GM18511 (cell line): ENCODE measurements at regions not wholly inside any gene's neighbourhood (a gene's known extent, or its start where the extent isn't known, plus 50 kb on each side); places are given as distances from the start of the nearest gene placed in this dataset.

Experiments
- ATAC-seq: cut with Tn5 transposase; IDR thresholded peaks from one replicate; pipeline ENCODE4 v1.9.1; 2021; ENCODE audit warnings: mild to moderate bottlenecking, moderate library complexity; ENCODE audit not compliant: unreplicated experiment

DNA sequence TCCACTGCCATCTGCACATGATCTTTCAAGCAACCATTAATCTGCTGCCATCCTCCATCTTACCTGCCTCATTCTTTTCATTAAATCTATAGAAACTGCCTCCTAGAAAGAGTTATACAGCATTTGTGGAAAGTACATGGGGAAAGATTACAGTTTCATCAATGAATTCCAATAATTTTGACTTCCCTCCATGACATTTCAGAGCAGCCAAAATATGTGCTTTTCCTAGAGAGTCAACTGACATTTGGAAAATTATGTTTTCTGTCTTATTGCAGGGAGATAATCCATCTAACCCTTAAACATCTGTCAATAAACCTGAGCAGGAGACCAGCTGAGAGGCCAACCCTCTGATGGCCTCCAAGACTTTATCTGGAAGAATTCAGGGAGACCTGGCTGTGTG, 147.0 kb upstream of the CDH5 start:
- ATAC-seq: no peak

- ATAC-seq: no peak
Measured at GRCh38 chr16:66212428-66212827, 154.1 kb upstream of the CDH5 start.

- ATAC-seq: no peak
Measured at GRCh38 chr16:66211651-66212050, 154.8 kb upstream of the CDH5 start.

- no peak for ATAC-seq
Measured at GRCh38 chr16:66207883-66208265, 158.6 kb upstream of the CDH5 start.

GRCh38 chr16:66207139-66207882, 159.2 kb upstream of the CDH5 start:
- no peak for ATAC-seq

DNA sequence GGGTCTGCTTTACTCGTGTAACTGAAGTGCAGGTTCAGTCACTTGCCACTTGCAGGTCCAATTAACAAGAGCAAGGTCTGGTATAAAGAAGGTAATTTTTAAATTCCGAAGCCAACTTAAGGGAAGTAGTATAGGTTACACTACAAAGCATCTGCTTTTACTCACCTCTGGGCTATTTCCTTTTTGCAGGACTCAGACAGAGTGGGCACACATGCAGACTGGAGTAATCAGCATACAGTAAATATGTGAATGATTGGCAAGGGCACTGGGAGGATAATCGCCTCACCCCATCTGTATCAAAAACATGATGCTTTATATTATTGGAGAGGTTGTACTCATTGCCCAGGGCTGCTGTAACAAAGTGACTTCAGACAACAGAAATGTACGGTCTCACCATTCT, 160.1 kb upstream of the CDH5 start:
- ATAC-seq: no peak

DNA sequence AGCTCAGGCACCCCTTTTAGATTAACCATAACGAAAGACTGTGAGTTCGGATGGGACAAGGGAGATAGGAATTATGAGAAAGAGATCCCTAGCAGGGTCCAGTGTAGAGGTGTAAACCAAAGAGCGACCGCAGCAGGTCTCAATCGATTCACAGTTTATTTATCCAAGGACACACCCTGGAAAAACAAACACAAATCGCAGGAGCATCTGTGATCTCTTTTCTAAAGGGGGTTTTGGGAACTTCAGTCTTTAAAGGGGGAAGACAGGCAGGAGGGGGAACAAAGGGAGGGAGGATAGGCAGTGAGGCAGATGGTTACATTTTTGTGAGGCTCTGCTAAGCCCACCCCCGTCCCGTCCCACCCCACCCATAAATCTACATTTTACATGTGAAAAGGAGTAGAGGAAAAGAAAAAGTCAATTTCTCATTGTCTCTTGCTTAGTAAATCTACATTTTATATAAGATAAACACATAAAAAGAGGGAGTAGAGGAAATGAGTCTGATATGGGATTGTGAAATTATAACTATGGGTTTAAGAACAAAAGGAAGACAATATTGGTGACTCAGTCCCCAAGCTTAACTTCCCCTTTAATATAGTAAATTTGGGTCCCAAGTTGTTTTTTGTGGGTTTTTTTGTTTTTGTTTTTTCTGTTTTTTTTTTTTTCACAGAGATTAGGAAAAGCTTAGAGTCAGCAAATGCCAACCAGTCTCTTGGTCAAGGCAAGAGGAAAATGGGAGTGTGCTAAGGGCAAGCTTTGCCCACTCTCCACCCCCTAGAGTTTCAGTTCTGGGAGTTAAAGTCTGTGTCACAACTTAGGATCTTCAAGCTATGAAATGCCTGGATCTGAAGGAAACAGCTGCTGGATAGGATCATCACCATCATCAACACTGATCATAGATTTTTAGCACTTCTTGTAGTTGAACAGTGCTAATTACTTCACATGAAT, 160.9 kb upstream of the CDH5 start:
- ATAC-seq: no peak

DNA sequence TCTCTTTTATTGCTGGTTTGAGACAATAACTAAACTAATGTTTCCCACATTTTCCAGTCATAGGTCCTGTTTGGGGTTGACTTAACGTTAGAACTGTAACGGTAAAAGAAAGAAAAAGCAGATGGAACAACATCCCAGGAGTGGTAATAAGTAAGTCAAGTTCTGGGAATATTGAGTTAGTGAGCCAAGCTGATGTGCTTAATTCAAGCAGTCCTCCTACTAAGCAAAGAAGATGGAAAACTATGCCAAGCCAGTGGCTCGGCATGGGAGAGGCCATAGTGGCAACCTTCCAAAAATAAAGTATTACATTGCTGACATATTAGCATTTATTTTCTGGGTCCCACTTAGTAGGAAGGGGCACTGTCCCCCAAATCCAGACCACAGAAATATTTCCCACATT, 161.7 kb upstream of the CDH5 start:
- no peak for ATAC-seq

GRCh38 chr16:66203476-66203875, 163.0 kb upstream of the CDH5 start:
- ATAC-seq: no peak

DNA sequence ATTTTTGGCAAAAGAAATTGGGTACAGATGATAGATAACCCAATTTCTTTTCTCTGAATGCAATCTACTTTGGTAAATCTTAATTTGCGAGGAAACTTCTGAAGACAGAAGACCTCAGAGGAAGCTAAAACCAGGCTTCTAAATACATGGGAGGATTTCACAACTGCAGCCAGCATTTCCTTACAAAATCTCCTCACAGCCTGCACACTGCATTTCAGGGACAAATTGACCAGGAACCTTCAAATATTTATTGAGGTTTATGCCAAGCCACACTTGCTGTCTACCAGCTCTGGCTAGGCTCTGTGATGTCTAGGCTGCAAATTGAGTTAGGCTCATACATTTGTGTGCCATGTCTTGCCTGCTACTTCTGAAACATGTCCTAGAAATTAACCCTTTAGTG, 167.3 kb upstream of the CDH5 start:
- no peak for ATAC-seq

DNA sequence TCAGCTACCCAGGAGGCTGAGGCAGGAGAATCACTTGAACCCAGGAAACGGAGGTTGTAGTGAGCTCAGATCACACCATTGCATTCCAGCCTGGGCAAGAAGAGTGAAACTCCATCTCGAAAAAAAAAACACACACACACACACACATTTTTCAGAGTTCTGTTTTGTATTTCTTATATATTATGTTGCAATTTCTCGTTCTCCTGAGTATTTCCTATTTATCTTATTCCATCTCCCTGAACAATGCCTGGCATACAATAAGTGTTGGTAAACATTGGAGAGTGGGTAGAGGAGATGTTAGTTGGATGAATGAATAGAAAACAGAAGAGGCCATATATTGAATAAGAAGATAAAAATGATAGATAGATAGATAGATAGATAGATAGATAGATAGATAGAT, 167.8 kb upstream of the CDH5 start:
- ATAC-seq: no peak

- no peak for ATAC-seq
Measured at GRCh38 chr16:66197668-66198278, 168.7 kb upstream of the CDH5 start.

DNA sequence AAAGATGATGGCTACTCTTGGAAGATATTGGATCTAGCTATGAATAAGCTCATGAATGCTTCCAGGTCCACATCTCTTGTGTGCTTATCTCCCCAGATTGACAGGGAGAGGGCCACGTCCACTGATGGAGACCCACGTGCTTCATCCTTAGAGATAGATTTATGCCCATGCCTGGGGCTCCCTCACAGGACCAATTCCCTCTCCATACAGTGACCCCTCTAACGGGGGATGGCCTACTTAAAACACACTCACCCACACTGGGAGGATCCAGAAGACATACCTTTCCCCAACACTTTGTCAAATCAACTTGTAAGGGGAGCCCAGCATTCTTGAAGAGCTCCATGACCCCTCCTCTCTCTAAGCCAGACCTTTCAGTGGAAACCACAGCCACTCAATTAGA, 169.7 kb upstream of the CDH5 start:
- no peak for ATAC-seq

DNA sequence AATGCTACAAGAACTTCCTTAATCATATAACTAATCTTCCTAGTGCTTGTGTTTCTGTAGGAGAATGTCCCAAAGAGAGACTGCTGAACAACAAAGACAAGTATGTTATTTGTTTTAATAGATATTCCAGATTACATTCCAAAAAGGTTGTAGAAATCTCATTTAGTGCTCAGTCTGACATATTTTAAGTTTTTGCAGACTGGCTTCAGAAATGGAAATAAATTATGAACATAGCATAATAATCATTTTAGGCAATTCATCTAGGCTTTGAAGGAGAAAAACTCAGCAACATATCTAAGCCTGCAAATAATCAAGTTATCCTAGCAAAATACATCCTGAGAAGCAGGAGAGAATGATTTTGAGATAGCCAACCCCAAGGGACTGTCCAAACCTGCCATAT, 171.6 kb upstream of the CDH5 start:
- no peak for ATAC-seq

DNA sequence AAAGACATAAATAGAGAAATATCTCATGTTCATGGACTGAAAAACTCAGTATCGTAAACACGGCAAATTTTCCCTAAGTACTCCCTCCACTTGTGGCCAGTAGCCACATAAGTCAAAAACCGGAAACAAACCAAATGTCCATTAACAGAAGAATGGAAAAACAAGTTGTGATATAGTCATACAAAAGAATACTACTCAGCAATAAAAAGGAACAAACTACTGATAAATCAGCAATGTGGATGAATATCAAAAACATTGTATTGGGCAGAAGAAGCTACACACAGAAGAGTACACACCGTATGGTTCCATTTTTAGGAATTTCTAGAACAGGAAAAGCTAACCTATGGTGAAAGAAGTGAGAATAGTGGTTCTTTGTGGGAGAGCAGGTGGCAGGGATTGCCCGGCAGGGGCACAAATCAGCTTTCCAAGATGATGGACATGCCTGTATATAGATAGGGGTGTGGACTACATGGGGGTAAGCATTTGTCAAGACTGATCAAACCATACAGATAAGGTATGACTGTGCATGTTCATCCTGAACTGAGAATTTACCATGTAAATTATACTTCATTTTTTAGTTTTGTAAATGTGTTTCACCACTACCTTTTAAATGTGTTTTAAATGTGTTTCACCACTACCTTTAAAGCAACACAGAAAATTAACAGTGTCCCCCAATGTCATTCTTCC, 172.8 kb upstream of the CDH5 start:
- no peak for ATAC-seq

GRCh38 chr16:66190411-66190810, 176.1 kb upstream of the CDH5 start:
- no peak for ATAC-seq

GRCh38 chr16:66189951-66190350, 176.5 kb upstream of the CDH5 start:
- ATAC-seq: no peak

- ATAC-seq: no peak
Measured at GRCh38 chr16:66188917-66189725, 177.4 kb upstream of the CDH5 start.

- no peak for ATAC-seq
Measured at GRCh38 chr16:66186251-66186785, 180.2 kb upstream of the CDH5 start.

- ATAC-seq: no peak
Measured at GRCh38 chr16:66182592-66182991, 183.9 kb upstream of the CDH5 start.
